Astrocyte (in vitro differentiated cells and primary cell): ENCODE measurements at regions not wholly inside any gene's neighbourhood (a gene's known extent, or its start where the extent isn't known, plus 50 kb on each side); places are given as distances from the start of the nearest gene placed in this dataset.

Experiments used
- CTCF ChIP-seq: IDR thresholded peaks from 2 replicates; pipeline ENCODE4 v1.5.1; 2011; ENCODE audit warnings: low read depth, mild to moderate bottlenecking, inconsistent platforms, low read length, moderate library complexity; ENCODE audit not compliant: insufficient read depth
- EZH2 ChIP-seq: IDR thresholded peaks from 2 replicates; pipeline ENCODE4 v1.6.1; 2012; ENCODE audit warnings: mild to moderate bottlenecking, low read length, inconsistent platforms; ENCODE audit not compliant: insufficient read depth

GRCh38 chr11:115761348-115761747, 257.1 kb upstream of the CADM1 start:
- TF ChIP-seq CTCF, result no peak
- no peak for TF ChIP-seq EZH2
